Progenitor cell of endocrine pancreas (in vitro differentiated cells): ENCODE measurements at regions not wholly inside any gene's neighbourhood (a gene's known extent, or its start where the extent isn't known, plus 50 kb on each side); places are given as distances from the start of the nearest gene placed in this dataset.

Experiments used
- DNase-seq: peaks from one replicate; pipeline ENCODE4 v3.0.0; 2021; ENCODE audit warnings: low spot score; ENCODE audit not compliant: unreplicated experiment
- H3K27ac Mint-ChIP-seq: 2 replicates; pipeline ENCODE4 v1.8.0; 2021; ENCODE audit warnings: mild to moderate bottlenecking, moderate library complexity, mixed read lengths
- H3K27me3 Mint-ChIP-seq: 2 replicates; pipeline ENCODE4 v1.8.0; 2021; ENCODE audit warnings: mixed read lengths
- H3K36me3 Mint-ChIP-seq: 2 replicates; pipeline ENCODE4 v1.8.0; 2022; ENCODE audit warnings: mixed read lengths; ENCODE audit not compliant: insufficient read depth
- H3K4me1 Mint-ChIP-seq: 2 replicates; pipeline ENCODE4 v1.8.0; 2021; ENCODE audit warnings: low read depth, mixed read lengths
- H3K4me3 Mint-ChIP-seq: 2 replicates; pipeline ENCODE4 v1.8.0; 2021; ENCODE audit warnings: low read depth, mild to moderate bottlenecking, moderate library complexity, mixed read lengths
- H3K9me3 Mint-ChIP-seq: 2 replicates; pipeline ENCODE4 v1.8.0; 2021; ENCODE audit warnings: low read depth, mixed read lengths
- TF ChIP-seq, protein P1 (sequence below): fragments of 200-600 bp; sonication (generic); IDR thresholded peaks from one replicate; pipeline ENCODE4 v1.5.0; 2021; ENCODE audit warnings: antibody characterized with exemption, mild to moderate bottlenecking; ENCODE audit not compliant: unreplicated experiment

DNA sequence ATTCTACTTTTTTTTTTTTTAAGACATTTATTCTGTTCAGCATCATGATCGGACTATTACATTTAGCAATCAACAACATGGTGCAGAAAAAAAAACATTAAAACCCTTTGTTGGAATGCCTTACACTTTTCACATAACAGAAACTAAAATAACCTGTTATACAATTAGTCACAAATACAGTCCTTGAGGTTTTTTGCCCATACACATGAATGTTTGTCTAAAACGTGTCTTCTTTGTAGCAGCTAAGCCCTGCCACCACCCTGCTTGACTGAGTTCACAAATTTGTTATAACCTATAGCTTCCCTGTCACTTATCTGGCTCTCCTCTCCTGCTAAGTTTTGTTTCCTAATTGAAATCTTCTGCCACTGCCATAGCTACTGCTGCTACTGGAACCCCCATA, 75.4 kb upstream of the ARHGAP20 start:
- TF ChIP-seq, protein P1, sequence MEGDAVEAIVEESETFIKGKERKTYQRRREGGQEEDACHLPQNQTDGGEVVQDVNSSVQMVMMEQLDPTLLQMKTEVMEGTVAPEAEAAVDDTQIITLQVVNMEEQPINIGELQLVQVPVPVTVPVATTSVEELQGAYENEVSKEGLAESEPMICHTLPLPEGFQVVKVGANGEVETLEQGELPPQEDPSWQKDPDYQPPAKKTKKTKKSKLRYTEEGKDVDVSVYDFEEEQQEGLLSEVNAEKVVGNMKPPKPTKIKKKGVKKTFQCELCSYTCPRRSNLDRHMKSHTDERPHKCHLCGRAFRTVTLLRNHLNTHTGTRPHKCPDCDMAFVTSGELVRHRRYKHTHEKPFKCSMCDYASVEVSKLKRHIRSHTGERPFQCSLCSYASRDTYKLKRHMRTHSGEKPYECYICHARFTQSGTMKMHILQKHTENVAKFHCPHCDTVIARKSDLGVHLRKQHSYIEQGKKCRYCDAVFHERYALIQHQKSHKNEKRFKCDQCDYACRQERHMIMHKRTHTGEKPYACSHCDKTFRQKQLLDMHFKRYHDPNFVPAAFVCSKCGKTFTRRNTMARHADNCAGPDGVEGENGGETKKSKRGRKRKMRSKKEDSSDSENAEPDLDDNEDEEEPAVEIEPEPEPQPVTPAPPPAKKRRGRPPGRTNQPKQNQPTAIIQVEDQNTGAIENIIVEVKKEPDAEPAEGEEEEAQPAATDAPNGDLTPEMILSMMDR: no peak
- H3K27ac Mint-ChIP-seq: no peak overlapping the region
- H3K9me3 Mint-ChIP-seq: peaks cover 7% of the 10 kb centered on the region
- no peak for DNase-seq
- no peaks in the 10 kb centered on the region for H3K4me1 Mint-ChIP-seq
- H3K4me3 Mint-ChIP-seq: no peak overlapping the region
- H3K27me3 Mint-ChIP-seq: peaks cover 2% of the 10 kb centered on the region
- no peaks in the 10 kb centered on the region for H3K36me3 Mint-ChIP-seq

DNA sequence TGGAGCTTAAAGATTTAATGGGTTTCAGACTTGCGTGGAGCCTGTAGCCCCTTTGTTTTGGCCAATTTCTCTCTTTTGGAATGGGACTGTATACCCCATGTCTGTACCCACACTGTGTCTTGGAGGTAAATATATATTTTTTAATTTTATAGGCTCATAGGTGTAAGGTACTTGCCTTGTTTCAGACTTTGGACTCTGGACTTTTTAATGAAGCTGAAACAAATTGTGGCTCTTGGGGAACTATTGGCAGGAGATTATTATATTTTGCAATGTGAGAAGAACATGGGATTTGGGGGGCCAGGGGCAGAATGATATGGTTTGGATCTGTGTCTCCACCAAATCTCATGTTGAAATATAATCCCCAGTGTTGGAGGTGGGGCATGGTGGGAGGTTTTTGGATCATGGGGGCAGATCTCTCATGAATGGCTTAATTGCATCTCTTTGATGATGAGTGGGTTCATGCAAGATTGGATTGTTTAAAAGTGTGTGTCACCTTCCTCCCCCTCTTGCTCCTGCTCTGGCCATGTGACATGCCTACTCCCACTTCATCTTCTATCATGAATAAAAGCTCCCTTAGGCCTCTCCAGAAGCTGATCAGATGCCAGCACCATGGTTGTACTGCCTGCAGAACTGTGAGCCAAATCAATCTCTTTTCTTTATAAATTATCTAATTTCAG, 74.1 kb upstream of the ARHGAP20 start:
- H3K4me3 Mint-ChIP-seq: no peak overlapping the region
- peaks cover 2% of the 10 kb centered on the region for H3K27me3 Mint-ChIP-seq
- no peak overlapping the region for H3K27ac Mint-ChIP-seq
- TF ChIP-seq, protein P1: no peak
- H3K9me3 Mint-ChIP-seq: peaks cover 7% of the 10 kb centered on the region
- H3K4me1 Mint-ChIP-seq: no peaks in the 10 kb centered on the region
- no peak for DNase-seq
- H3K36me3 Mint-ChIP-seq: no peaks in the 10 kb centered on the region

DNA sequence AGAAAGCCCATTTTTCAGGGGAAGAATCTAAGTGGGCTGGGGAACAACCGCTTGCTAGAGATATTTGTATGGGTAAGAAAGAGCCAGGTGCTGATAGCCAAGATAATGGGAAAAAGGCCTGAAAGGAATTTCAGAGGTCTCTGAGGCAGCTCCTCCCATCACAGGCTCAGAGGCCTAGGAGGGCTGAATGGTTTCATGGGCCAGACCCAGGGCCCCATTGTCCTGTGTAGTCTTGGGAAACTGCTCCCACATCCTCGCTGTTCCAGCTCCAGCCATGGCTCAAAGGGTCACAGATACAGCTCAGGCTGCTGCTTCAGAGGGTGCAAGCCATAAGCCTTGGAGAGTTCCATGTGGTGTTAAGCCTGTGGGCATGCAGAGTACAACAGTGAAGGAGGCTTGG, 73.2 kb upstream of the ARHGAP20 start:
- Mint-ChIP-seq H3K27me3 (peaks cover 2% of the 10 kb centered on the region), H3K9me3 (peaks cover 7% of the 10 kb centered on the region), H3K27ac (no peak overlapping the region), H3K4me3 (no peak overlapping the region), H3K36me3 (no peaks in the 10 kb centered on the region), H3K4me1 (no peaks in the 10 kb centered on the region)
- TF ChIP-seq, protein P1: no peak
- no peak for DNase-seq

DNA sequence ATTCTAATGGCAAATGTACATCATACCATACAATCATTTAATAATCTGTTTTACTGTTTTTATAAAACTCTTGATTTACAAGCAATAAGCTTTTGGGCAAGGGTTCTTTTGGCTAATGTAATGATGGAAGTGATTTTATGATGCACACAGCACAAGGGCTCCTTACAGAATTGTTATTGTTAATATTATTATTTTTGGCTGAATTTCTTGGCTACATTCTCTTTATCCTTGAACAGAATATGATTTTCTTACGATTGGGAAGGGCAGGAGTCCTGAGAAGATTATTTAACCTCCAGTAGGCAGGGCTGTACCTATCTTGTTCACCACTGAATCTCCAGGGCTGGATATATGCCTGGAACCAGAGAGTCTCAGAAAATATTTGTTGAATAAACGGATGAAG, 70.4 kb upstream of the ARHGAP20 start:
- TF ChIP-seq, protein P1: no peak
- no peak for DNase-seq
- no peaks in the 10 kb centered on the region for H3K4me1 Mint-ChIP-seq
- no peaks in the 10 kb centered on the region for H3K36me3 Mint-ChIP-seq
- no peaks in the 10 kb centered on the region for H3K27me3 Mint-ChIP-seq
- peaks cover 11% of the 10 kb centered on the region for H3K9me3 Mint-ChIP-seq
- H3K27ac Mint-ChIP-seq: no peak overlapping the region
- H3K4me3 Mint-ChIP-seq: no peak overlapping the region

DNA sequence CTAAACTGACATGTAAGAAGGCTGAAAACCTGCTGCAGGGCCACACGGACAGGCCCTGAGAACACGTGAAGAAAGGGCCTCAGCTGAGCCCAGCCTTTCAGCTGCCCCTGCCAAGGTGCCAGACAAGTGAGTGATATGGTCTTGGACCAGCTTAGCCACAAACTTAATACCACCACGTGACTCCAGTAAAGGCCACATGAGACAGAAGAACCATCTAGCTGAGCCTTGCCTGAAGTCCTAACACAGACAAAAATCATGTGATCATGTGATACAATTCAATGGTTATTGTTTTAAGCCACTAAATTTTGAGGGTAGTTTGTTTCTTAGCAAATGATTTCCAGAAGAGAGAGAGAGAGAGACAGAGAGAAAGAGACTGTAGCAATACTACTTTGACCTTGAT, 66.9 kb upstream of the ARHGAP20 start:
- Mint-ChIP-seq H3K27ac (no peak overlapping the region), H3K4me3 (no peak overlapping the region), H3K4me1 (no peaks in the 10 kb centered on the region), H3K9me3 (peaks cover 4% of the 10 kb centered on the region), H3K36me3 (no peaks in the 10 kb centered on the region), H3K27me3 (no peaks in the 10 kb centered on the region)
- TF ChIP-seq, protein P1: no peak
- no peak for DNase-seq
